Inferior parietal cortex (tissue), 1 donor: ENCODE measurements at regions not wholly inside any gene's neighbourhood (a gene's known extent, or its start where the extent isn't known, plus 50 kb on each side); places are given as distances from the start of the nearest gene placed in this dataset.
"Not testable (repeated sequence)": the region's sequence is repeated elsewhere in the genome, so short reads cannot be mapped to it uniquely, and the experiment has no call there.

Experiments
- DNase-seq: peaks from one replicate; pipeline ENCODE4 v3.0.0-alpha.2; 2016; ENCODE audit errors: extremely low spot score

GRCh38 chr10:106296750-106297392 is 867.6 kb downstream of the SORCS1 start:
- no peak for DNase-seq

GRCh38 chr10:106284802-106285587 is 879.5 kb downstream of the SORCS1 start:
- no peak for DNase-seq

- no peak for DNase-seq
Observed at GRCh38 chr10:106280896-106281460, 883.5 kb downstream of the SORCS1 start.

DNA sequence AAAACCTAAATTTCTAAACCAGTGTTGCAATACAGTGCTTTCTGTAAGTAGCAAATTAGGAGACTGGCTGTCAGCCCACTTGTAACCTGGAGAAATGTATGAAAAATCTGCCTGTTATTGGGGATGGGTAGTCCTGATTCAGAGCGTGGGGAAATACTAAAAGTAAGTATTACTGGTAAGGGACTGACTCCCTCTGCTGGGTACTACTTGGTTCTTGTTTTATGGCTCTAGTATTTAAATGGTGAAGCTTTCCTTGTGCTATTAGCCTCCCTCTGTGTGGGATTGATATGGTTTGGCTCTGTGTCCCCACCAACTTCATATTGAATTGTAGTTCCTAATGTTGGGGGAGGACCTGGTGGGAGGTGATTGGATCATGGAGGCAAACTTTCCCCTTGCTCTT is 886.1 kb downstream of the SORCS1 start:
- DNase-seq = no peak

- no peak for DNase-seq
Observed at GRCh38 chr10:106271237-106271636, 893.3 kb downstream of the SORCS1 start.

- no peak for DNase-seq
Observed at GRCh38 chr10:106268000-106268399, 896.5 kb downstream of the SORCS1 start.

- no peak for DNase-seq
Observed at GRCh38 chr10:106267591-106267990, 896.9 kb downstream of the SORCS1 start.

GRCh38 chr10:106257432-106257831 is 907.1 kb downstream of the SORCS1 start:
- DNase-seq = not testable (repeated sequence)

GRCh38 chr10:106255111-106255678 is 909.3 kb downstream of the SORCS1 start:
- peak; percentile 8 for DNase-seq

- DNase-seq = no peak
Observed at GRCh38 chr10:106254071-106254470, 910.4 kb downstream of the SORCS1 start.

- no peak for DNase-seq
Observed at GRCh38 chr10:106252541-106252940, 912.0 kb downstream of the SORCS1 start.

GRCh38 chr10:106251573-106251972 is 912.9 kb downstream of the SORCS1 start:
- no peak for DNase-seq

DNA sequence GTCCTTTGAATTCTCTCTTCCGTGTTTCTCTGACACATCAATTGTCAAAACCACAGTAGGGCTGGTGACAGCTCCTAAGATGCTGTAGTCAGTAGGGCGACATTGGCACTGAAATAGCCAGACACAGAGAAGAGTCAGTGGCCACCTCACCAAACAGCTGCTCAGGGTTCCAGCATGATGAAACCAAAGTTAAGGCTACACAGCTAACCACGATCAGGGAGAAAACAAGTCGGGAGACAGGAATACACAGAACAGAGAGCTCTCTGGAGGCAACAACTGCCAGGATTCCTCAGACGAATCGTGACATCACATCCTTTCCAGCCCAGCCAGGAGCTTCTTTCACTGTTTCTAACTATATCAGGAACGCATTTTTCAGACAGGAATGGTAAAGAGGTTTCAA is 922.2 kb downstream of the SORCS1 start:
- DNase-seq = no peak

GRCh38 chr10:106226828-106227227 is 937.7 kb downstream of the SORCS1 start:
- no peak for DNase-seq

DNA sequence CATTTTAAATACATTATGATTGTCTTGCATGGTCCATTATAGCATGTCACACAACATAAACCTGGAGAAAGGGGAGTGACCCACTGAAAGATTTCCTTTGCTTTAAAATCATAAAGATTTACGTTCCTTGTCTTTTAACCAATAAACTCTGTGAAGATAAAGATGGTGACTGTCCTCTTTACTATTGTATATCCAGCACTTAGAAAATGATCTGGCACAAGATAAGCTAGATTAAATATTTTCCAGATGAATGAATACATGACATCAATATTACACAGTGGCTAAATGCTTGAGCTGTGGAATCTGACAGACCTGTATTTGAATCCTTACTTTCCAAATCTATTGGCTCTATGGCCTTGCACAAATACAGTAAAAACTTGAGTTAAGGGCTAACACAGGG is 938.4 kb downstream of the SORCS1 start:
- no peak for DNase-seq

DNA sequence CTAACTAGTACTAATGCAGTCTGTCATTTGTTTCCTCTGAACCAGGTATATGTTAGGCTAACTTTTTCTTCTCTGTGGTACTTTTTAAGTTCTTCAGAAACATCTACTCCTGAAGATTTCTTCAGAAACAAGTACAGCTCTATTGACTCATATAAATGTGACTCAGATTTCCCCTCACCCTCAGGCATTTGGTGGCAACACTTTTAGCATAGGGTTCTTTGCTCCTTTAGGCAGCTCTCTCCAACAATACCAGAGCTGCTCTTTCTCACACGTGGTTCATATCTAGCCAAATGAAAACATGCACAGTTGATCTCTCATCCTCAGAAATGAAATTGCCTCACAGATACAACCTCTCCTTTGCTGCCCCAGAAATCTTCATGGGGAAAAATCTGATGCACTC is 939.8 kb downstream of the SORCS1 start:
- DNase-seq = no peak

- DNase-seq = no peak
Observed at GRCh38 chr10:106217627-106218026, 946.9 kb downstream of the SORCS1 start.

DNA sequence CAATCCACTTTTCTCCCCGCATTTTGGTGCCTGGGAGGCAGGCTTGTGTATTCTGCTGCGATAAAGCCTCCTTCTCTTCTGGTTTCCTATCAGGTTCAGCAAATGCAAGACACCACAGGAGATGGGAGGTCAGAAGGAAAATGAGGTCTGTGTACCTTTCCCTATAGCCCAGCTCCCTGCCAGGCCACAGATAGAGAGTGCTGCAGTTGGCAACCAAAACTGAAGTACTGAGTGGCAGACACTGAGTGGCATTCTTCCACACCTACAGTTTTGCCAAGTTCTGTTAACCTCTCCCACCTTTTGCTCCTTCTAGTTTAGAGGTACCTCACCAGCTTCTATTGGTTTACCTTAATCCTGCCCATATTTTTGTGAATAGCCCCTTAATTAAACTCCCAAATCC is 948.4 kb downstream of the SORCS1 start:
- DNase-seq = no peak

- DNase-seq = no peak
Observed at GRCh38 chr10:106214243-106214642, 950.3 kb downstream of the SORCS1 start.

DNA sequence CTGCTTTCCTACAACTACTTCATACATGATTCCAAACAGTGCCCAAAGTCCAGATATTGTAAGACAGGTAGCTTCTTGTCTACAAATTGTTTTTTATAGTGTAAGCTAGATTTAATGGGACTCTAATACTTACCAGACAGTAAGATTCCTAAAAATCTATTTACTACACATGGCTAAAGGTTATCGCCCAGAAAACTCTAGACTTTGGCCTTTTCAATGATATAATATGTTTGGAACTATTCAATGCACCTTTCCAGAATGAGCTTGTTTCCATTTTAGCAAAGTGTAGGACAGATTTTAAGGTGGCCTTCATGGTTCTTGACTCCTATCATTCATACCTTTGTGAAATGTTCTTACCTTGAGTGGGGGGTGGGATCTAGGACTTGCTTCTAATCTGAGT is 951.0 kb downstream of the SORCS1 start:
- DNase-seq = no peak

- DNase-seq = no peak
Observed at GRCh38 chr10:106198275-106198674, 966.2 kb downstream of the SORCS1 start.

DNA sequence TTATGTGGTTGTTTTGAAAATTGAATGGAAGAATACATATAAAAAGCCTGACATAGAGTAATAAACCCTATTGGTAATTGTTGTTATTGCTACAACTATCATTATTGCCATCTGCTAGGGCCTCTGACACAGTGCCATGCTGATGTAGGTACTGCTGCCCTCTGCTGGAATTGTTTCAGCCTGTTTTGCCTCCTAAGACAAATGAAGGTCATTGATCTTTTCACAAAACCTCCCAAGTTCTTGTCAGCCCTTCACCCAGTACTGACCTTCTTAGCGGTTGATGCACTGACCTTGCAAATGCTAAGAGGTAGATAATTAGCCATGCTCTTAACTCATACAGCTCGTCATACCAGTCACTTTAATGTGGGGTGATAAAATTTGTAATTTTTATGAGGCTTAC is 975.2 kb downstream of the SORCS1 start:
- no peak for DNase-seq

DNA sequence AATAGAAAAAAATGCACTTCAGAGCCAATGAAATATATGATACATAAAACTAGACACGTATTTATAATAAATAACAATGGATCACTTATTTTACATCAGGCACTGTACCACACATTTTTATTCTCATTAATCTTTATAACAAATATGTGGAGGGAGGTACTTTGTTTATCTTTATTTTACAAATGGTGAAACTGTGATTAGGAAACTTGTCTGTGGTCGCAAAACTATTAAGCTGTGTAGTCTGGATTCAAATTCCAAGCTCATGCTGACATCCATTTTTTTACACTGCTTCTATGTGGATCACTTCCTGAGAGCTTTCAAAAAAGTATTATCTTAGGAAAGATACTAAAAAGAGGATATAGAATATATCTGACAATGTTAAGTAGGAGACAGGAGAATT is 978.6 kb downstream of the SORCS1 start:
- DNase-seq = no peak
